Heart right ventricle (tissue), 16 donors: ENCODE measurements at regions not wholly inside any gene's neighbourhood (a gene's known extent, or its start where the extent isn't known, plus 50 kb on each side); places are given as distances from the start of the nearest gene placed in this dataset.
"Not testable (repeated sequence)": the region's sequence is repeated elsewhere in the genome, so short reads cannot be mapped to it uniquely, and the experiment has no call there.

Experiments used
- ATAC-seq, 8 donors: fragments of 200-7000 bp; cut with Tn5 transposase; one replicate each; pipeline ENCODE4 v1.9.1; 2020; ENCODE audit warnings: mild to moderate bottlenecking in 8 of 8, moderate library complexity in 8 of 8, moderate number of reproducible peaks in 1 of 8
- DNase-seq, 2 donors: peaks; one replicate each; pipeline ENCODE4 v3.0.0-alpha.2; 2020
- H3K27ac ChIP-seq, 10 donors: fragments of 200-600 bp; sonication (generic) in 2 of 10; one replicate each; pipeline versions ENCODE4 v1.5.0 to v1.8.0; 2020 to 2022; ENCODE audit warnings: mild to moderate bottlenecking in 3 of 10
- H3K27me3 ChIP-seq, 7 donors: fragments of 200-600 bp; one replicate each; pipeline ENCODE4 v1.8.0; 2021 to 2022; ENCODE audit warnings: mild to moderate bottlenecking in 2 of 7
- H3K36me3 ChIP-seq, 9 donors: fragments of 200-600 bp; sonication (generic) in 1 of 9; one replicate each; pipeline versions ENCODE4 v1.5.0 to v1.8.0; 2020 to 2022; ENCODE audit warnings: mild to moderate bottlenecking in 2 of 9
- H3K4me1 ChIP-seq, 9 donors: fragments of 200-600 bp; sonication (generic) in 1 of 9; one replicate each; pipeline versions ENCODE4 v1.5.0 to v1.8.0; 2020 to 2022; ENCODE audit warnings: mild to moderate bottlenecking in 4 of 9
- H3K4me3 ChIP-seq, 10 donors: fragments of 200-600 bp; sonication (generic) in 2 of 10; one replicate each; pipeline versions ENCODE4 v1.5.0 to v1.8.0; 2020 to 2022; ENCODE audit warnings: mild to moderate bottlenecking in 7 of 10, moderate library complexity in 2 of 10
- H3K9me3 ChIP-seq, 11 donors: fragments of 200-600 bp in 10 of 11; sonication (generic) in 2 of 11; one replicate each; pipeline versions ENCODE4 v1.5.0 to v1.8.0; 2013 to 2022; ENCODE audit warnings: mild to moderate bottlenecking in 2 of 11, control low read depth in 1 of 11, moderate library complexity in 1 of 11
- CTCF ChIP-seq, 9 donors: fragments of 200-600 bp; sonication (generic) in 2 of 9; IDR thresholded peaks; one replicate each; pipeline versions ENCODE4 v1.5.0 to v1.8.0; 2021 to 2022; ENCODE audit warnings: antibody characterized with exemption in 9 of 9, mild to moderate bottlenecking in 5 of 9, moderate library complexity in 1 of 9
- WGBS, 2 donors: extraction: QIAGEN DNeasy Blood & Tissue Kit; methylation state at CpG; one replicate each; pipeline ENCODE4 v1.1.7; 2013; ENCODE audit warnings: inconsistent platforms in 1 of 2; 5-methylcytosine and 5-hydroxymethylcytosine counted together
- intact Hi-C, 10 donors: fragments of 100-400 bp; cut with DNase I; formaldehyde crosslinking; loops; one replicate each; pipeline versions ENCODE4 v1.11.1 to v1.14.2; 2022
- donor health status: Arrhythmogenic right ventricular cardiomyopathy.
- donor health status: ischemic (EF 13 %, LVEDD 7.1; RV severe dilation, severe dysfunction).
- donor health status: healthy with polysubstance abuse.
- donor health status: DM: no; HTN: yes; CAD: no.
- donor health status: DM: no; HTN: no; CAD: no.
- donor health status: ischemic (EF 25% LVEDD 6.9; RV normal size, moderate dysfunction).
- donor health status: ischemic (EF 25% LVEDD 5.7; RV mildly dilated, moderate dysfunction).
- donor health status: healthy.
- donor health status: DM: yes; HTN: yes; CAD: no.
- donor health status: Ischemic cardiomyopathy.
- donor health status: ischemic (EF 35%, LVEDD 5.7; RV mildly dilated, moderate dysfunction).
- donor health status: nonischemic (EF 11% LVEDD 7.7; RV severe dilation, severe dysfunction).
- donor health status: DM: yes; HTN: yes; CAD: no.
- donor health status: PGD.
- donor health status: ischemic (EF 29% LVEDD 5.4; RV normal size, mild dysfunction).
- donor health status: nonischemic (EF 23%, LVEDD 6.1; RV moderate dilation, normal function).

- H3K4me3 ChIP-seq, result no peak overlapping the region
- no peak overlapping the region for H3K27ac ChIP-seq
- no peak for DNase-seq
- H3K4me1 ChIP-seq, result no peaks in the 10 kb centered on the region
- H3K27me3 ChIP-seq, result no peaks in the 10 kb centered on the region
- intact Hi-C loops, result loop anchor here in 1 of 10 donors (10.0 kb wide), 1 partner anchor 128 kb away; no protein-coding TSS in a partner anchor
- WGBS, 2 donors, result 80 to 83% methylated on average over 3 of the region's 3 CpGs
- no peak for ATAC-seq
- H3K36me3 ChIP-seq, result no peaks in the 10 kb centered on the region
- TF ChIP-seq CTCF (IDR thresholded peaks at IDR 0.05), result no peak
- no peaks in the 10 kb centered on the region for H3K9me3 ChIP-seq
Observed at GRCh38 chr9:78112406-78112805, 80.8 kb upstream of the GNAQ start.

- DNase-seq, result no peak
- ATAC-seq, result no peak
- intact Hi-C loops, result loop anchor here in 1 of 10 donors (10.0 kb wide), 1 partner anchor 127 kb away; no protein-coding TSS in a partner anchor
- no peaks in the 10 kb centered on the region for H3K36me3 ChIP-seq
- no peaks in the 10 kb centered on the region for H3K9me3 ChIP-seq
- no peak overlapping the region for H3K27ac ChIP-seq
- H3K4me1 ChIP-seq, result no peaks in the 10 kb centered on the region
- WGBS, 2 donors, result 92 to 96% methylated on average over 3 of the region's 3 CpGs
- no peak overlapping the region for H3K4me3 ChIP-seq
- no peaks in the 10 kb centered on the region for H3K27me3 ChIP-seq
- no peak for TF ChIP-seq CTCF (IDR thresholded peaks at IDR 0.05)
Observed at GRCh38 chr9:78112004-78112403, 80.4 kb upstream of the GNAQ start.

GRCh38 chr9:78109075-78109474, 77.5 kb upstream of the GNAQ start:
- Histone ChIP-seq H3K4me1 (peaks cover 0 to 6% (median 0%) of the 10 kb centered on the region in 9 donors), H3K27me3 (no peaks in the 10 kb centered on the region), H3K36me3 (no peaks in the 10 kb centered on the region), H3K27ac (no peak overlapping the region), H3K4me3 (no peak overlapping the region), H3K9me3 (no peaks in the 10 kb centered on the region)
- 69 to 76% methylated on average over 2 of the region's 2 CpGs for WGBS, 2 donors
- no peak for ATAC-seq
- DNase-seq, result no peak
- no peak for TF ChIP-seq CTCF (IDR thresholded peaks at IDR 0.05)
- intact Hi-C loops, result no loop called here

GRCh38 chr9:78106586-78106985, 75.0 kb upstream of the GNAQ start:
- WGBS, 2 donors, result 87 to 95% methylated on average over 8 of the region's 8 CpGs
- DNase-seq, H3K27ac ChIP-seq, ATAC-seq, intact Hi-C loops, H3K9me3 ChIP-seq, H3K36me3 ChIP-seq, H3K4me3 ChIP-seq, H3K27me3 ChIP-seq: not testable (repeated sequence)
- H3K4me1 ChIP-seq, result peaks cover 0 to 21% (median 0%) of the 10 kb centered on the region in 9 donors

- H3K36me3 ChIP-seq, result no peaks in the 10 kb centered on the region
- peak in 7 of 8 donors; percentile 19 to 52 (median 41) for ATAC-seq
- no peak for DNase-seq
Observed at GRCh38 chr9:78103971-78104433, 72.4 kb upstream of the GNAQ start.

More at GRCh38 chr9:78103971-78104433, 72.4 kb upstream of the GNAQ start:
- peaks cover 0 to 21% (median 0%) of the 10 kb centered on the region in 9 donors for H3K4me1 ChIP-seq
- peak overlapping the region in 1 of 10 donors; percentile 76 for H3K27ac ChIP-seq
- TF ChIP-seq CTCF (IDR thresholded peaks at IDR 0.05), result no peak
- no peaks in the 10 kb centered on the region for H3K27me3 ChIP-seq
- peaks cover 0 to 6% (median 0%) of the 10 kb centered on the region in 11 donors for H3K9me3 ChIP-seq
- no peak overlapping the region for H3K4me3 ChIP-seq
- intact Hi-C loops, result no loop called here
- WGBS, 2 donors, result 79 to 86% methylated on average over 6 of the region's 6 CpGs
